OCI-LY3 (cell line): ENCODE measurements at regions not wholly inside any gene's neighbourhood (a gene's known extent, or its start where the extent isn't known, plus 50 kb on each side); places are given as distances from the start of the nearest gene placed in this dataset.

Experiments
- H2AFZ ChIP-seq: fragments of 200-600, 300-600 bp; shearing (Covaris generic); 2 replicates; pipeline ENCODE4 v1.6.0; 2014; ENCODE audit warnings: antibody characterized with exemption, low read depth, low read length
- H3K27ac ChIP-seq: fragments of 200-600, 300-600 bp; sonication (generic); 2 replicates; pipeline ENCODE4 v1.5.1; 2014; ENCODE audit warnings: mild to moderate bottlenecking, low read length, moderate library complexity, mixed read lengths
- H3K27me3 ChIP-seq: fragments of 200-600, 300-600 bp; sonication (generic); 2 replicates; pipeline ENCODE4 v1.6.1; 2014; ENCODE audit warnings: low read depth, low read length, mixed read lengths
- H3K36me3 ChIP-seq: fragments of 200-600, 300-600 bp; sonication (generic); replicated peaks from 2 replicates; pipeline ENCODE3; 2014; ENCODE audit warnings: low read depth, low read length, mixed read lengths
- H3K4me1 ChIP-seq: fragments of 300-600, 200-600 bp; sonication (generic); 2 replicates; pipeline ENCODE4 v1.6.1; 2014; ENCODE audit warnings: low read length, mixed read lengths
- H3K4me2 ChIP-seq: fragments of 200-600, 300-600 bp; sonication (generic); 2 replicates; pipeline ENCODE4 v1.6.1; 2014; ENCODE audit warnings: low read length, mixed read lengths
- H3K4me3 ChIP-seq: fragments of 300-600, 200-600 bp; sonication (generic); 2 replicates; pipeline ENCODE4 v1.5.1; 2014; ENCODE audit warnings: antibody characterized with exemption, mild to moderate bottlenecking, low read length, moderate library complexity
- H3K79me2 ChIP-seq: fragments of 300-600, 200-600 bp; shearing (Covaris generic); 2 replicates; pipeline ENCODE4 v1.6.1; 2014; ENCODE audit warnings: mild to moderate bottlenecking, low read length, mixed read lengths
- H3K9ac ChIP-seq: fragments of 300-600, 200-600 bp; shearing (Covaris generic); 2 replicates; pipeline ENCODE4 v1.6.0; 2014; ENCODE audit warnings: mild to moderate bottlenecking, low read length, moderate library complexity
- H3K9me3 ChIP-seq: fragments of 200-600, 300-600 bp; shearing (Covaris generic); 2 replicates; pipeline ENCODE4 v1.6.1; 2014; ENCODE audit warnings: low read length, mixed read lengths; ENCODE audit not compliant: insufficient read depth
- H4K20me1 ChIP-seq: fragments of 200-600, 300-600 bp; sonication (generic); 2 replicates; pipeline ENCODE4 v1.6.1; 2016; ENCODE audit warnings: low read length, mixed read lengths; ENCODE audit not compliant: insufficient read depth
- CTCF ChIP-seq: fragments of 200-600, 300-600 bp; sonication (generic); IDR thresholded peaks from 2 replicates; pipeline ENCODE4 v1.5.1; 2014; ENCODE audit warnings: antibody characterized with exemption, low read length, low read depth
- EZH2phosphoT487 ChIP-seq: fragments of 200-600 bp; shearing (Covaris generic); IDR thresholded peaks from 2 replicates; pipeline ENCODE4 v1.6.1; 2018; ENCODE audit warnings: antibody characterized with exemption, mixed run types, low read depth

DNA sequence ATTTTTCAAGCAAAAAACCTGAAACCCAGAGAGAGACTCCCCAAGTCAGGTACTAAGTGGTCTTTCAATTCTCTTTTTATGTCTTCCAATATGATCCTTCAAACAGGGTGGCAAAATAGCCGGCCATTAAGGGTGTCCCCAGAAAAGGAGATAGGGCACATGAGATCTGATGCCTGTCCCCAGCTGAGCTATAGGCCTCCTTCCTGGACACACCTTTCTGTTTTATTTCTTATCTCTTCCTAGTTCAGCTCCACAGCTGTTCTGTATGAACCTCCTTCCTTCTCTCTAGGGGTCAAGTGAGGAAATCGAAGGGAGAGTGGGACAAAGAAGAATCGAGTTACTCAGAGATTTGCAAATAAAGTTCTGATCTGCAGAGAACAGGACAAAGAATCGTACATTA lies 112.4 kb upstream of the ATP1A1 start:
- Histone ChIP-seq H3K4me2 (no peak overlapping the region), H3K27me3 (no peaks in the 10 kb centered on the region), H3K9me3 (no peaks in the 10 kb centered on the region), H3K4me1 (no peaks in the 10 kb centered on the region), H3K27ac (no peak overlapping the region), H3K4me3 (no peak overlapping the region), H3K36me3 (no peaks in the 10 kb centered on the region), H3K9ac (no peak overlapping the region), H4K20me1 (no peaks in the 10 kb centered on the region), H3K79me2 (no peaks in the 10 kb centered on the region), H2AFZ (no peak overlapping the region)
- TF ChIP-seq EZH2phosphoT487: no peak
- TF ChIP-seq CTCF: no peak

DNA sequence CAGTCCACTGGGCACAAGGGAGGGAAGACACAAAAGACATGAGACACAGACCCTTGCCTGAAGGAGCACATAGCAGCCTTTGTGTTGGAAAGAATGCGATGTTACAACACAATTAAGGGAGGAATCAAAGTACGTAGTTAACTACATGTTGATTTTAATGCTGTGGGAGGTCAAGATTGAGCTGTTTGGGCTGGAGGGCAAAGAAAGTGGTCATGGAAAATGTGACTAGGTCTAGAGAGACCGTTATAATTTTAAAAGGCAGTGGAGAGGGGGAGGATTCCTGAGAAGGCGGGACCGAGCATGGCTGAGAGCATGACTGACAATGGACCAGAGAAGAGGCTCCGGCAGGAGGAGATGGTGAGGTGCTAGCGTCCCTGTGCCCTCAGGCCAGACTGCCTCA lies 111.8 kb upstream of the ATP1A1 start:
- Histone ChIP-seq H3K4me2 (no peak overlapping the region), H3K79me2 (no peaks in the 10 kb centered on the region), H3K36me3 (no peaks in the 10 kb centered on the region), H3K27ac (no peak overlapping the region), H3K9me3 (no peaks in the 10 kb centered on the region), H3K4me1 (peaks cover 2% of the 10 kb centered on the region; the same call in 1 of the 2 replicates), H2AFZ (no peak overlapping the region), H3K9ac (no peak overlapping the region), H3K4me3 (no peak overlapping the region), H3K27me3 (no peaks in the 10 kb centered on the region), H4K20me1 (no peaks in the 10 kb centered on the region)
- TF ChIP-seq CTCF: no peak
- TF ChIP-seq EZH2phosphoT487: no peak

GRCh38 chr1:116262207-116262994 lies 110.6 kb upstream of the ATP1A1 start:
- H3K27me3 ChIP-seq: no peaks in the 10 kb centered on the region
- H3K4me3 ChIP-seq: no peak overlapping the region
- no peaks in the 10 kb centered on the region for H4K20me1 ChIP-seq
- no peak overlapping the region for H3K27ac ChIP-seq
- H3K79me2 ChIP-seq: no peaks in the 10 kb centered on the region
- no peaks in the 10 kb centered on the region for H3K9me3 ChIP-seq
- H2AFZ ChIP-seq: no peak overlapping the region
- TF ChIP-seq EZH2phosphoT487 (no peak), CTCF (no peak)
- H3K9ac ChIP-seq: no peak overlapping the region
- H3K36me3 ChIP-seq: no peaks in the 10 kb centered on the region
- H3K4me2 ChIP-seq: no peak overlapping the region
- H3K4me1 ChIP-seq: peaks cover 2% of the 10 kb centered on the region; the same call in 1 of the 2 replicates

DNA sequence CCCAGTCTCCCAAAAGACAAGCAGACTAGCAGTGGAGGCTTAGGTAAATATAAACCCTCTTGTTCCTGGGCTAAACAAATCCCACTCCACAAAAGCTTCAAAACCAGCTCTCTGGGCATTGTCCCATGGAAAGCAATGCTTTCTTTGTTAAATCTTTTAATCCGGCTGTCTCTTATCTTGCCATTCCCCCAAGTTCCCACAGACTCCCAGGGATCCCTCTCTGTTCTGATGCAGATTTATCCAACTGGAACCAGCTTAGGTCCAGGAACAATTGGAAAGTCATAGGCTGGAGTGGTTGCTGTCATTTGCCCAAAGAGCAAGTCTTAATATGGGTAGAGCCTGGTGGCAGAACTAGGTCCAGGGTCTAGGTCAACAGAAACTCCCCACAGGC lies 110.1 kb upstream of the ATP1A1 start:
- no peak overlapping the region for H2AFZ ChIP-seq
- no peak overlapping the region for H3K4me2 ChIP-seq
- H3K36me3 ChIP-seq: no peaks in the 10 kb centered on the region
- TF ChIP-seq EZH2phosphoT487 (no peak), CTCF (no peak)
- no peaks in the 10 kb centered on the region for H4K20me1 ChIP-seq
- H3K4me1 ChIP-seq: peaks cover 2% of the 10 kb centered on the region; the same call in 1 of the 2 replicates
- H3K27me3 ChIP-seq: no peaks in the 10 kb centered on the region
- no peak overlapping the region for H3K9ac ChIP-seq
- no peak overlapping the region for H3K4me3 ChIP-seq
- no peaks in the 10 kb centered on the region for H3K79me2 ChIP-seq
- no peaks in the 10 kb centered on the region for H3K9me3 ChIP-seq
- H3K27ac ChIP-seq: no peak overlapping the region
